GM21825 (cell line): ENCODE measurements at regions not wholly inside any gene's neighbourhood (a gene's known extent, or its start where the extent isn't known, plus 50 kb on each side); places are given as distances from the start of the nearest gene placed in this dataset.
"Not testable (repeated sequence)": the region's sequence is repeated elsewhere in the genome, so short reads cannot be mapped to it uniquely, and the experiment has no call there.

Source experiments
- ATAC-seq: cut with Tn5 transposase; IDR thresholded peaks from one replicate; pipeline ENCODE4 v1.9.1; 2021; ENCODE audit warnings: mild to moderate bottlenecking, moderate library complexity; ENCODE audit not compliant: unreplicated experiment

DNA sequence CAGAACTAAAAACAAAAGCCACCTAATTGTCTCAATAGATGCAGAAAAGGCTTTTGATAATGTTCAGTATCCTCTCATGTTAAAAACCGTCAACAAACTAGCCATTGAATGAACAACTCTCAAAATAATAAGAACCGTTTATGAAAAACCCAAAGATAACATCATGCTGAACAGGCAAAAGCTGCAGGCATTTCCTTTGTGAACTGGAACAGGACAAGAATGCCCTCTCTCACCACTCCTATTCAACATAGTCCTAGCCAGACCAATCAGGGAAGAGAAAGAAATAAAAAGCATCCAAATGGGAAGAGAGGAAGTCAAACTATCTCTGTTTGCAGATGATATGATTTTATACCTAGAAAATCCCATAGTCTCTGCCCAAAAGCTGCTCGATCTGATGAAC is 179.6 kb upstream of the EDNRB start:
- no peak for ATAC-seq

DNA sequence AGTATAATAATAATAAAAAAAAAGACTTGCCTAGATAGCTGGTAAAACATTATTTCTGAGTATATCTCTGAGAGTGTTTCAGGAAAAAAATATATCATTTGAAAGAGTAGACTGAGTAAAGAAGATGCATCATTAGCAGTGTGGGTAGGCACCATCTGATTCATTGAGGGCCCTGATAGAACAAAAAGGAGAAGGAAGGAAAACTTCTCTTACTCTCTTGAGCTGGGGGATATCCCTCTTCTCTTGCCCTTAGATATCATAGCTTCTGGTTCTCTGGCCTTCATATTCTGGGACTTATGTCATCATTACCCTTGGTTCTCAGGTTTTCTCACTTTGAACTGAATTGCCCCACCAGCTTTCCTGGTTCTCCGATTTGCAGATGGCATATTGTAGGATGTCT is 177.6 kb upstream of the EDNRB start:
- no peak for ATAC-seq

DNA sequence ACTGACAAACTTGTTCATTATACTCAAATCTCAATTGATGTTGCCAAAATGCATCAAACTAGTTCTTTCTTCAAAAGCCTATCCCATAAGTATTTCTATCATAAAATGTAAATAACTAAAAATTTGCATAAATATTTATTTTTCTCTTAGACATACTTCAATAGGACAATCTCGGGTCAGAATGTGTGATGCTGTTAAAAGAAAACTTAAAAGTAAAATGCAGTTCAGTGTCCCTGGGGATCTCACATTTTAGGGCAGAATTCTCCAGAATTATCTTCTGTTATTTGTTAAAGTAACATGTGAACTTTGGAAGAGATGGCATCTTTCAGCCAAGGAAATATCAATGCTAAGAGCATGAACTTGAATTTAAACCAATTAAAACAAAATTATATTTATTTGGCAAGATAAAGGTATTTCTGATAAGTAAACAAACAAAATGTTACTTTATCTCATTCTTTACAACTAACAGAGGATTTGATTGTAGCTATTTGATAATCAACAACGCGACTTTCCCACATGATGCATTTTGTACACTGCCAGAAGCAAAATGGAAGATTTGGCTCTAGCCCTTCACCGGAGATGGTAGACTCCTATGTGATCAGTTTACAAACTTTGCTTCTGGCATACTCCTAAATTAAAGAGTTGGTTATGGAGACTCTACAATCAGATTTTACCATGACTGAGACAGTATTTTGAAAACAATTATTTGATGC is 169.5 kb upstream of the EDNRB start:
- ATAC-seq, result no peak

- ATAC-seq, result no peak
Measured at GRCh38 chr13:78085434-78086225, 167.0 kb upstream of the EDNRB start.

DNA sequence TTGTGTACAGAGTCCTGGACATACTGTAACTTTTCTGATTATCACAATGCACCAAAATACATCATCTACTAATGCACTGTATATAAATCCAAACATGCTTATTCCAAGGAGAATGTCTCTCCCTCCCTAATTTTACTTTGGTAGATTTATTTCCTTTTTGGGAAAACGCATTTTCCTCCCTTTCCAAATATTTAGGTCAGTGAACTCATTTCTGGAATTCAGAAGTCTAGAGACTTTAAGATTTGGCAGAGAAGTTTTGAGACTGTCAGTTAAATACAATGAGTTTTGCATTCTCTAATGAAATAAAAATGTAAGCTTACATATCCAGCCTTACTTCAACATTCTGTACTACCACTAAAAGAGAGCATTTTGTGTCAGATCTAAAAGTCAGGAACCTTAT is 165.8 kb upstream of the EDNRB start:
- no peak for ATAC-seq

DNA sequence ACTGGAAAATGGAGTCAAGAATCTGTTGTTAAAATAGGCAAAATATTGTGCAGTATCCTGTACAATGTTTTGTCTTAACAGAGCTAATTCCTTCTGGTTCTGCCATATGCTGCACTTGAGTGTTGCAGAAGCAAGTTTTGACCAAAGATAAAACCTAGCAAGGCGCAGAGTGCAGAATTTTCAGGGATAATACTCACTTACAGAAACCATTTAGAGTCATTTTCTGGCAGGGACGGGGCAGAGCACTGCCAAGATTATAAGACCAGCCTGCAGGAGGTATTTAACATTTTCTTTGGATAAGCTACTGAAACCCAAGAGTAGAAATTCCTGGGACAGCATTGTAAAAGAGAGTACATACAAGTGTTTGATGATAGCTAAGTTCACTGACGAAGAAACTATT is 159.5 kb upstream of the EDNRB start:
- no peak for ATAC-seq

GRCh38 chr13:78067290-78067689 is 148.7 kb upstream of the EDNRB start:
- ATAC-seq, result no peak

GRCh38 chr13:78065141-78065540 is 146.5 kb upstream of the EDNRB start:
- ATAC-seq, result no peak

- no peak for ATAC-seq
Measured at GRCh38 chr13:78061806-78062205, 143.2 kb upstream of the EDNRB start.

DNA sequence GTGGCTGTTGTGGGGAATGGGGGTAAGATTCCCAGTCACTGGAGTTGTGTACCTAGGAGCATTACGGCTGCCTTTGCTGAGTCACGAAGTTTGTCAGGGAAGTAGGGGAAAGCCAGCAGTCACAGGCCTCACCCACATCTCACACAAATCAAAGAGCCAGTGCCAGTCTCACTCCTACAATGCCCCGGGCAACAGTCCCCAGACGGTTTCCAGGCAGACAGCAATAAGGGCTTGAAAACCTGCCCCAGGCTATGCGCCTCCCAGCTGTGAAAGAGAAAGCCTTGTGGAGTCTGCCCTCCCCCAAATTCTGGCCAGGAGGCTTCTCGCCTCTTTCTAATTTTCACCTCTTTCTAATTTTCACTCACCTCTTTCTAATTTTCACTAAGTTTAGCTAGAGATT is 142.3 kb upstream of the EDNRB start:
- no peak for ATAC-seq

GRCh38 chr13:78056865-78057264 is 138.2 kb upstream of the EDNRB start:
- ATAC-seq, result not testable (repeated sequence)

DNA sequence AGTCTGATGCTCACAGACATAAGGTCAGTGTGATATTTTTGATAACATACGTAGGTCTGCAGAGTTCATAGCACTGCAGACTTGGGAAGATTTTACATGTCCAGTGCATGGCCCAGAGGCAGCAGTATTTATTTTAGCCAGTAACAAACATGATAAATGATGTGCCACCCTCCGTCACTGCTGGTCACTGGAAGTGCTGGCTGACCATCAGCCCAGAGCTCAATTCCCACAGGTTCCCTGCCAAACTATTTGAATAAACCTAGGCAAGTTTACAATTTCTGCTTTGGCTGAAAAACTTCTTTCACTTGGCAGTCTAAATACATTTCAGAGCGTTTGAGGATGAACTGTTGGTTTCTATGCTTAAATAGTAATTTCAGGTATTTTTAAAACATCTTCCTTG is 135.5 kb upstream of the EDNRB start:
- ATAC-seq, result no peak

DNA sequence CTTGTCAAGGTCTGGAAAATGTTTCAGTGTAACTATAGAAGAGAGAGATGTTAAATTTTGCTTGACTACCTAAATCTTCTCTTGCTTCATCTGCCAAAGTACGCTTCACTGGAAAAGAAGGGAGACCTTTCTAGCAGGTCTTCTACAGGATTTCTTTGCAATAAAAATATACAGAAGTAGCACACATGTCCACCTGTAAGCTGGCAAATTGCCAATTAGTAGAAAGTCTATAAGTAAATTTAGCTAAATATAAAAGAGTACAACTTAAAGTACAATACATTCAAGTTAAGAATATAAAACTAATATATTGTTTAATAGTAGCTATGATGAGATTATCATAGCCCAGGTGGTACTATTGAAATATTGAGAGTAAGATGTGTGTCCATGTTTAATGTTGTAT is 128.5 kb upstream of the EDNRB start:
- ATAC-seq, result no peak

DNA sequence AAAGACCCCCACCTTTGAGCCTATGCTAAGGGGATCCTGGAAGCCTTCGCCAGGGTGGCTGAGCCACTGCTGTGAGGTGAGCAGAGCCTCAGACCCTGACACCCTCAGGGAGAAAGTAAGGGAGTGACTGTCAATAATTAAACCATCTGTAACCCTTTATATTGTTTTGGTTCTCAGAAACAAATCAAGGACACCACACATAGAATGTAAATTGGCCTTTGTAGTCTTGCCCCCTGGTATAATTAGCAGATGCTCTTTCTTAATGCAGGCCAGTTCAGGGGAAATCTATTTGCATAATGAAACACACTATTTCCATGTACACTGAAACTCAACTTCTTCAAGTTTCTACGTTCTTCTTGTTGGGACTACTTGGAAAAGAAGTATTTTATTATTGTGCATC is 127.7 kb upstream of the EDNRB start:
- ATAC-seq, result peak; percentile 96

- ATAC-seq, result peak; percentile 22
Measured at GRCh38 chr13:78045916-78046315, 127.3 kb upstream of the EDNRB start.

- not testable (repeated sequence) for ATAC-seq
Measured at GRCh38 chr13:78041366-78041765, 122.7 kb upstream of the EDNRB start.

DNA sequence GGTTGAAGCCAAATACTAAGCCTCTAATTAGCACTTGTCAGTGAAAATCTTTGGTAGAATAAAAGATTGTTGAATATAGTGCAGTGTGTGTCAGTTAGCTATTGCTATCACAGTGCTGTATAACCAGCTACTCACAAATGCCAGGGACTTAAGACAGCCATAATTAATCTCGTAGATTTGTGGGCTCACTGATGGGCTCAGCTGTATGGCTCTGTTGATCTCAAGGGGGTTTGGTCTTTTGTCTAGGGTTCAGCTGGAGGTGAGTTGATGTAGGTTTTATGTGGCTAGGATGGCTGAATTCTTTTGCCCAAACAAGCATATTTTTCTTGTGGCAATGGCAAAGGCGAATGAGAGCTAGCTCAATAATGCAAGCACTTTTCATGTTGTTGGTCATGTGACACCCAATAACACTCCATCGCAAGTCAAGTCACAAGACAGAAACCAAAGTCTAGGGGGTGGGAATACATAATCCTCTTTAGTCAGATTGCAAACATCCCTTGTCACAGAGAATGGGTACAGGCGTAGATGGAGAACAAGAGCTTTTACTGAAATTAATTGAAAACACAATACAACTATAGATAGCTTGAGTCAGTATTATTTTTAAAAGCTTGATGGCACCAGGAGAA is 121.7 kb upstream of the EDNRB start:
- ATAC-seq, result no peak

GRCh38 chr13:78036841-78037240 is 118.2 kb upstream of the EDNRB start:
- ATAC-seq, result no peak

DNA sequence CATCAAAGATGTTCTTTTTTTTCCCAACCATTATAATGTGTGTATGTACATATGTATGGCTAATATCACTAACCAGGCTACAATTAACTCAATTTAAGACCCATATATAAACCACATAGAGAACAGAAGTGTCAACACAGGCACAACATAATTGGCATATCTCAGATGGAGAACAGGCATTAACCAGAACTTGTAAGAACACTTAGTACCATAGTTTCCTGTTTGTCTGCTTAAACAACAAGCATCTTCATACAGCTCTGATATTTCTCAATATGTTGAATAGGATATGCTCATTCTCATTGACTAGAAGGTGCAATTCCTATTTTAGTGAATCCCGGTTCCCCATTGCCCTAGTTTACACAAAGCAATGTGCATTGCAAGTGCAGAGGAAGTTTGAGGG is 116.9 kb upstream of the EDNRB start:
- ATAC-seq, result no peak

GRCh38 chr13:78033509-78033908 is 114.9 kb upstream of the EDNRB start:
- ATAC-seq, result no peak

GRCh38 chr13:78032132-78032531 is 113.5 kb upstream of the EDNRB start:
- ATAC-seq, result no peak

DNA sequence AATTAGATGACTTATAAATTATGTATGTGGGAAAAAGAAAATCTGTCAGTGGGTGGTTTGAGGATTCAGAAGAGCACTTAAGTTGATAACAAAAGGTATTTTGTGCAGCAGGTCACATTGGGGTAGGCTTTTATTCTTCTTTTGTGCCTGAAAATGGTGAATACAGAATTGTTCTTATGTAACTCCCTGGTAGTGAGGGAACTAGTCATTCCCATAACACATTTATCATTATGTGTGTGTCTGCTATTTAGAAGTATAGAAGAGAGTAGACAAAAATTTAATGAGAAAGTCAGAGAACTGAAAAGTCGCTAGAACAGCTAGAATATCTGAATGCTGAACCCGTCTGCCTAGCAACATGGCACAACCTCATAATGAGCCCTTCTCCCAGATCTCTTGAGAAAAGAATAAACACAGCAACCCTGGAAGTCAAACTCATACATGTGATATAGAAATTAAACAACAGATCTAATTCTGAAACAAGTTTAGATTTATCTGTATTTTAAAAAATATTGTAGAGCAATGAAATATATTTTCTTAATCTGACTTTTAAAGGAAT is 111.8 kb upstream of the EDNRB start:
- ATAC-seq, result no peak
